ENCODE measurements at regions not wholly inside any gene's neighbourhood (a gene's known extent, or its start where the extent isn't known, plus 50 kb on each side); places are given as distances from the start of the nearest gene placed in this dataset.

DNA sequence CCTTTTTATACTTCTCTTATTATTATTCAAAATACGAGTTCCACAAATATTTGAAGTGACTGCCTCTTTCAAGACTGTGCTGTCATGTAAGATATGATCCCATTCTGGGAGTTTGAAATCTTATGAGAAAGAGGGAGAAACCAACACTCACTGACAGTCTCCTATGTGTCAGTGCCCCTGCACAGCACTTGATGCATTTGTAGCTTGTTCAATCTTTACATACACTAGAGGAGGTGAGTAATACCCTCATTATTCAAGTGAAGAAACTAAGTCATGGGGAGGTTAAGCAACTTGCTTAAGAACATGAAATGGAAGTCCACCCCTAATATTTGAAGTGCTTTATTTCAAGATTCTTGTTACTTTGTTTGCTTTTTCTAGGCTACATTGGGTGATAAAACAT lies 459.5 kb upstream of the FANCL start:
- TF ChIP-seq, protein P1, sequence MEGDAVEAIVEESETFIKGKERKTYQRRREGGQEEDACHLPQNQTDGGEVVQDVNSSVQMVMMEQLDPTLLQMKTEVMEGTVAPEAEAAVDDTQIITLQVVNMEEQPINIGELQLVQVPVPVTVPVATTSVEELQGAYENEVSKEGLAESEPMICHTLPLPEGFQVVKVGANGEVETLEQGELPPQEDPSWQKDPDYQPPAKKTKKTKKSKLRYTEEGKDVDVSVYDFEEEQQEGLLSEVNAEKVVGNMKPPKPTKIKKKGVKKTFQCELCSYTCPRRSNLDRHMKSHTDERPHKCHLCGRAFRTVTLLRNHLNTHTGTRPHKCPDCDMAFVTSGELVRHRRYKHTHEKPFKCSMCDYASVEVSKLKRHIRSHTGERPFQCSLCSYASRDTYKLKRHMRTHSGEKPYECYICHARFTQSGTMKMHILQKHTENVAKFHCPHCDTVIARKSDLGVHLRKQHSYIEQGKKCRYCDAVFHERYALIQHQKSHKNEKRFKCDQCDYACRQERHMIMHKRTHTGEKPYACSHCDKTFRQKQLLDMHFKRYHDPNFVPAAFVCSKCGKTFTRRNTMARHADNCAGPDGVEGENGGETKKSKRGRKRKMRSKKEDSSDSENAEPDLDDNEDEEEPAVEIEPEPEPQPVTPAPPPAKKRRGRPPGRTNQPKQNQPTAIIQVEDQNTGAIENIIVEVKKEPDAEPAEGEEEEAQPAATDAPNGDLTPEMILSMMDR (conservative IDR thresholded peaks at IDR 0.05): no peak
- no peak for TF ChIP-seq EZH2 (IDR thresholded peaks at IDR 0.05; ENCODE audit: low read depth)

Measured in PC-9 (cell line).